SK-N-SH treated with all-trans-retinoic acid at 6 μM for 48 hours (cell line): ENCODE measurements at regions not wholly inside any gene's neighbourhood (a gene's known extent, or its start where the extent isn't known, plus 50 kb on each side); places are given as distances from the start of the nearest gene placed in this dataset.
A peak's percentile ranks its signal among the peaks of the same experiment; 100 is the strongest.

ENCODE experiments used
- CREB5 ChIP-seq: fragments of 250-450 bp; sonication (Bioruptor Pico); IDR thresholded peaks from 2 replicates; pipeline ENCODE4 v1.5.1; 2020; ENCODE audit warnings: low read depth, mild to moderate bottlenecking, moderate library complexity
- ESRRG ChIP-seq: fragments of 250-450 bp; sonication (Bioruptor Pico); IDR thresholded peaks from 2 replicates; pipeline ENCODE4 v1.6.1; 2021; ENCODE audit warnings: mild to moderate bottlenecking
- ISL1 ChIP-seq: fragments of 250-450 bp; sonication (Bioruptor Pico); IDR thresholded peaks from 2 replicates; pipeline ENCODE4 v2.1.2; 2022; ENCODE audit warnings: mild to moderate bottlenecking, moderate library complexity
- TCF4 ChIP-seq: fragments of 250-450 bp; sonication (Bioruptor Pico); IDR thresholded peaks from 2 replicates; pipeline ENCODE4 v1.8.0; 2021; ENCODE audit warnings: mild to moderate bottlenecking, moderate library complexity, borderline replicate concordance
- TOX ChIP-seq: fragments of 250-450 bp; sonication (Bioruptor Pico); IDR thresholded peaks from 2 replicates; pipeline ENCODE4 v1.8.0; 2021; ENCODE audit warnings: mild to moderate bottlenecking, moderate library complexity, borderline replicate concordance
- TSHZ2 ChIP-seq: fragments of 250-450 bp; sonication (Bioruptor Pico); IDR thresholded peaks from 2 replicates; pipeline ENCODE4 v1.5.0; 2020; ENCODE audit warnings: mild to moderate bottlenecking, moderate library complexity
- ZFP3 ChIP-seq: fragments of 250-450 bp; sonication (Bioruptor Pico); IDR thresholded peaks from 2 replicates; pipeline ENCODE4 v1.5.0; 2020; ENCODE audit warnings: mild to moderate bottlenecking, moderate library complexity
- ZFP30 ChIP-seq: fragments of 450-650 bp; formaldehyde crosslinking; IDR thresholded peaks from 2 replicates; pipeline ENCODE4 v1.5.0; 2022; ENCODE audit warnings: mild to moderate bottlenecking, moderate library complexity
- ZNF70 ChIP-seq: fragments of 450-650 bp; formaldehyde crosslinking; IDR thresholded peaks from 2 replicates; pipeline ENCODE4 v1.5.0; 2020; ENCODE audit warnings: mild to moderate bottlenecking, moderate library complexity
- ZNF8 ChIP-seq: fragments of 450-650 bp; formaldehyde crosslinking; IDR thresholded peaks from 2 replicates; pipeline ENCODE4 v1.5.0; 2020; ENCODE audit warnings: mild to moderate bottlenecking, moderate library complexity

- TF ChIP-seq ZFP3, result no peak
- TF ChIP-seq ZNF70 (CRISPR knock-in tag), result no peak
- no peak for TF ChIP-seq ZNF8 (CRISPR knock-in tag)
- no peak for TF ChIP-seq CREB5
- TF ChIP-seq TCF4, result no peak
- no peak for TF ChIP-seq TSHZ2
- no peak for TF ChIP-seq TOX
- no peak for TF ChIP-seq ZFP30 (CRISPR knock-in tag)
- no peak for TF ChIP-seq ESRRG (CRISPR knock-in tag)
- peak; percentile 45 for TF ChIP-seq ISL1 (CRISPR knock-in tag)
Measured at GRCh38 chr9:79196606-79197005, 375.2 kb upstream of the TLE4 start.
